Neural cell (in vitro differentiated cells): ENCODE measurements at regions not wholly inside any gene's neighbourhood (a gene's known extent, or its start where the extent isn't known, plus 50 kb on each side); places are given as distances from the start of the nearest gene placed in this dataset.

Experiments
- CTCF ChIP-seq: fragments of 450-650 bp; IDR thresholded peaks from 2 replicates; pipeline ENCODE4 v1.5.1; 2014; ENCODE audit warnings: antibody characterized with exemption, mild to moderate bottlenecking, moderate library complexity; ENCODE audit not compliant: poor library complexity, severe bottlenecking
- EP300 ChIP-seq: fragments of 450-650 bp; conservative IDR thresholded peaks from 2 replicates; pipeline ENCODE4 v1.6.1; 2014; ENCODE audit warnings: antibody characterized with exemption, mild to moderate bottlenecking, moderate library complexity; ENCODE audit not compliant: poor library complexity, severe bottlenecking
- EZH2 ChIP-seq: fragments of 200-600, 300-800 bp; shearing (Covaris generic), sonication (generic); IDR thresholded peaks from 2 replicates; pipeline ENCODE4 v1.6.1; 2014; ENCODE audit warnings: antibody characterized with exemption, low read length, borderline replicate concordance, mild to moderate bottlenecking; ENCODE audit not compliant: insufficient read depth, poor library complexity, severe bottlenecking
- POLR2AphosphoS5 ChIP-seq: IDR thresholded peaks from 2 replicates; pipeline ENCODE4 v1.6.1; 2012
- REST ChIP-seq: IDR thresholded peaks from 2 replicates; pipeline ENCODE4 v1.6.1; 2012; ENCODE audit warnings: borderline replicate concordance
- SMC3 ChIP-seq: fragments of 450-650 bp; conservative IDR thresholded peaks from 2 replicates; pipeline ENCODE4 v1.6.1; 2014; ENCODE audit warnings: antibody characterized with exemption, mild to moderate bottlenecking, moderate library complexity; ENCODE audit not compliant: poor library complexity
- TAF1 ChIP-seq: IDR thresholded peaks from 2 replicates; pipeline ENCODE4 v1.6.1; 2012; ENCODE audit warnings: low read depth

GRCh38 chr5:27947088-27947487, 908.7 kb upstream of the CDH9 start:
- TF ChIP-seq EZH2 = no peak
- no peak for TF ChIP-seq CTCF
- TF ChIP-seq EP300 = no peak
- TF ChIP-seq REST = no peak
- no peak for TF ChIP-seq TAF1
- no peak for TF ChIP-seq POLR2AphosphoS5
- no peak for TF ChIP-seq SMC3
